SK-N-SH treated with all-trans-retinoic acid at 6 μM for 48 hours (cell line): ENCODE measurements at regions not wholly inside any gene's neighbourhood (a gene's known extent, or its start where the extent isn't known, plus 50 kb on each side); places are given as distances from the start of the nearest gene placed in this dataset.

Source experiments
- ATAC-seq: fragments of 200-7000 bp; cut with Tn5 transposase; 3 replicates; pipeline ENCODE4 v1.9.1; 2020; ENCODE audit warnings: mild to moderate bottlenecking, moderate library complexity
- ARNTL ChIP-seq: fragments of 450-650 bp; formaldehyde crosslinking; IDR thresholded peaks from 2 replicates; pipeline ENCODE4 v1.5.0; 2020; ENCODE audit warnings: low read depth, mild to moderate bottlenecking, moderate library complexity, borderline replicate concordance
- BACH2 ChIP-seq: fragments of 250-450 bp; sonication (Bioruptor Pico); IDR thresholded peaks from 2 replicates; pipeline ENCODE4 v1.9.0; 2021; ENCODE audit warnings: mild to moderate bottlenecking, borderline replicate concordance
- CREB5 ChIP-seq: fragments of 250-450 bp; sonication (Bioruptor Pico); IDR thresholded peaks from 2 replicates; pipeline ENCODE4 v1.5.1; 2020; ENCODE audit warnings: low read depth, mild to moderate bottlenecking, moderate library complexity
- CSDC2 ChIP-seq: fragments of 250-450 bp; sonication (Bioruptor Pico); IDR thresholded peaks from 2 replicates; pipeline ENCODE4 v1.5.0; 2020; ENCODE audit warnings: mild to moderate bottlenecking, moderate library complexity
- CSRNP3 ChIP-seq: fragments of 250-450 bp; sonication (Bioruptor Pico); IDR thresholded peaks from 2 replicates; pipeline ENCODE4 v1.5.1; 2021; ENCODE audit warnings: mild to moderate bottlenecking, moderate library complexity
- ESRRG ChIP-seq: fragments of 250-450 bp; sonication (Bioruptor Pico); IDR thresholded peaks from 2 replicates; pipeline ENCODE4 v1.6.1; 2021; ENCODE audit warnings: mild to moderate bottlenecking
- GLIS3 ChIP-seq: fragments of 250-450 bp; sonication (Bioruptor Pico); IDR thresholded peaks from 2 replicates; pipeline ENCODE4 v1.5.0; 2020; ENCODE audit warnings: mild to moderate bottlenecking, moderate library complexity
- ISL1 ChIP-seq: fragments of 250-450 bp; sonication (Bioruptor Pico); IDR thresholded peaks from 2 replicates; pipeline ENCODE4 v2.1.2; 2022; ENCODE audit warnings: mild to moderate bottlenecking, moderate library complexity
- OSR1 ChIP-seq: fragments of 250-450 bp; sonication (Bioruptor Pico); IDR thresholded peaks from 2 replicates; pipeline ENCODE4 v1.8.0; 2022; ENCODE audit warnings: moderate library complexity, mild to moderate bottlenecking, inconsistent platforms
- PATZ1 ChIP-seq: fragments of 250-450 bp; sonication (Bioruptor Pico); IDR thresholded peaks from 2 replicates; pipeline ENCODE4 v1.8.0; 2020; ENCODE audit warnings: mild to moderate bottlenecking, moderate library complexity, borderline replicate concordance
- POU6F1 ChIP-seq: fragments of 250-450 bp; sonication (Bioruptor Pico); IDR thresholded peaks from 2 replicates; pipeline ENCODE4 v1.8.0; 2021; ENCODE audit warnings: low read depth, mild to moderate bottlenecking, moderate library complexity, borderline replicate concordance
- PPARA ChIP-seq: fragments of 250-450 bp; sonication (Bioruptor Pico); IDR thresholded peaks from 2 replicates; pipeline ENCODE4 v1.5.0; 2020; ENCODE audit warnings: mild to moderate bottlenecking, borderline replicate concordance
- RARB ChIP-seq: fragments of 250-450 bp; sonication (Bioruptor Pico); IDR thresholded peaks from 2 replicates; pipeline ENCODE4 v1.8.0; 2021; ENCODE audit warnings: mild to moderate bottlenecking, moderate library complexity
- SNAI2 ChIP-seq: fragments of 250-450 bp; sonication (Bioruptor Pico); IDR thresholded peaks from 2 replicates; pipeline ENCODE4 v1.5.0; 2020; ENCODE audit warnings: mild to moderate bottlenecking, moderate library complexity
- TCF4 ChIP-seq: fragments of 250-450 bp; sonication (Bioruptor Pico); IDR thresholded peaks from 2 replicates; pipeline ENCODE4 v1.8.0; 2021; ENCODE audit warnings: mild to moderate bottlenecking, moderate library complexity, borderline replicate concordance
- TSHZ2 ChIP-seq: fragments of 250-450 bp; sonication (Bioruptor Pico); IDR thresholded peaks from 2 replicates; pipeline ENCODE4 v1.5.0; 2020; ENCODE audit warnings: mild to moderate bottlenecking, moderate library complexity
- ZFP3 ChIP-seq: fragments of 250-450 bp; sonication (Bioruptor Pico); IDR thresholded peaks from 2 replicates; pipeline ENCODE4 v1.5.0; 2020; ENCODE audit warnings: mild to moderate bottlenecking, moderate library complexity
- ZFP30 ChIP-seq: fragments of 450-650 bp; formaldehyde crosslinking; IDR thresholded peaks from 2 replicates; pipeline ENCODE4 v1.5.0; 2022; ENCODE audit warnings: mild to moderate bottlenecking, moderate library complexity
- ZNF565 ChIP-seq: fragments of 450-650 bp; formaldehyde crosslinking; conservative IDR thresholded peaks from 2 replicates; pipeline ENCODE4 v1.5.0; 2020; ENCODE audit warnings: low read depth, mild to moderate bottlenecking, moderate library complexity
- ZNF70 ChIP-seq: fragments of 450-650 bp; formaldehyde crosslinking; IDR thresholded peaks from 2 replicates; pipeline ENCODE4 v1.5.0; 2020; ENCODE audit warnings: mild to moderate bottlenecking, moderate library complexity
- ZNF8 ChIP-seq: fragments of 450-650 bp; formaldehyde crosslinking; IDR thresholded peaks from 2 replicates; pipeline ENCODE4 v1.5.0; 2020; ENCODE audit warnings: mild to moderate bottlenecking, moderate library complexity

GRCh38 chr5:120985526-120985925, 521.4 kb downstream of the PRR16 start:
- ATAC-seq = no peak
- TF ChIP-seq ZNF8 (CRISPR knock-in tag) (no peak), ARNTL (CRISPR knock-in tag) (no peak), CSRNP3 (CRISPR knock-in tag) (no peak), RARB (no peak), ZFP30 (CRISPR knock-in tag) (no peak), TCF4 (no peak), TSHZ2 (no peak), ZFP3 (no peak), ZNF70 (CRISPR knock-in tag) (no peak), PATZ1 (CRISPR knock-in tag) (no peak), SNAI2 (no peak), GLIS3 (no peak), OSR1 (CRISPR knock-in tag) (no peak), CSDC2 (CRISPR knock-in tag) (no peak)
- TF ChIP-seq, all 23 proteins: peak for 0

- TF ChIP-seq ZFP30 (CRISPR knock-in tag) (no peak), ISL1 (CRISPR knock-in tag) (no peak), GLIS3 (no peak), BACH2 (CRISPR knock-in tag) (no peak), CREB5 (CRISPR knock-in tag) (no peak), PATZ1 (CRISPR knock-in tag) (no peak), ESRRG (CRISPR knock-in tag) (no peak), RARB (no peak), SNAI2 (no peak), ZNF70 (CRISPR knock-in tag) (no peak), TCF4 (no peak), TSHZ2 (no peak), ZNF565 (CRISPR knock-in tag) (no peak), CSDC2 (CRISPR knock-in tag) (no peak), PPARA (CRISPR knock-in tag) (no peak), OSR1 (CRISPR knock-in tag) (no peak), POU6F1 (no peak), CSRNP3 (CRISPR knock-in tag) (no peak)
- no peak for ATAC-seq
Measured at GRCh38 chr5:120988491-120988890, 524.4 kb downstream of the PRR16 start.
